ENCODE measurements at regions not wholly inside any gene's neighbourhood (a gene's known extent, or its start where the extent isn't known, plus 50 kb on each side); places are given as distances from the start of the nearest gene placed in this dataset.

DNA sequence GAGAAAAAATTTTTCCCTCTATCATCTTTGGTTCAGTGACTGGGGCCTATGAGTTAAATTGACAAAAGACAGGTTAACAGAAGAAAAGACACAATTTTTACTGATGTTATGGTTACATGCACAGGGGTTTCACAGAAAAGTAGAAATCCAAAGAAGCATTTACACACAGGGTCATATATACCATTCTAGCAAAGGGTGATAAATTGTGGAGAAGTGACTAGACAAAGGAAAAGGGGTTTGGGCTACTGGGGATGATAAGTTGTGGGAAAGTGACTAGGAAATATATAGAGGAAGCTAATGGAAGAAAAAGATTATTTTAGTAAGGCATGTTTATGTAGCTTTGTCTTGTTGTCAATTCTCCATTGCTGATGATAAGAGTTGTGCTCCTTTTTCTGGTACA lies 276.7 kb upstream of the JARID2 start:
- DNase-seq (ENCODE audit: low spot score): no peak

DNA sequence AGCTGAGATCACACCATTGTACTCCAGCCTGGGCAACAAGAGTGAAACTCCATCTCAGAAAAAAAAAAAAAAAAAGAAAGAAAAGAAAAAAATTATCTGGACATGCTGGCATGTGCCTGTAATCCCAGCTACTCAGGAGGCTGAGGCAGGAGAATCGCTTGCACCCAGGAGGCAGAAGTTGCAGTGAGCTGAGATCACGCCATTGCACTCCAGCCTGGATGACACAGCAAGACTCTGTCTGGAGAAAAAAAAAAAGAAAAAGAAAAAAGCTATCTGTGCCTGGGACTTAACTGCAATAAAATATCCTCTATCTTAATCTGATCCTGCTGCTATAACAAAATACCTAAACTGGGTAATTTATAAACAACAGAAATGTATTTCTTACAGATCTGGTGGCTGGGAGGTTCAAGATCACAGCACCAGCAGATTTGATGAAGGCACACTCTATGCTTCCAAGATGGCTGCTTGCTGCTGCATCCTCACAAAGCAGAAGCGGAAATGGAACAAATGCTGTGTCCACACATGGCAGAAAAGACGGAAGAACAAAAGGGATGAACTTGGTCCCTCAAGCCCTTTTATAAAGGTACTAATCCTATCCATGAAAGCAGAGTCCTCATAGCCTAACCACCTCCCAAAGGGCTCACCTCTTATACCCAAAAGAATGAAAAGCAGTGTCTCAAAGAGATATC lies 273.3 kb upstream of the JARID2 start:
- DNase-seq (ENCODE audit: low spot score): no peak

DNA sequence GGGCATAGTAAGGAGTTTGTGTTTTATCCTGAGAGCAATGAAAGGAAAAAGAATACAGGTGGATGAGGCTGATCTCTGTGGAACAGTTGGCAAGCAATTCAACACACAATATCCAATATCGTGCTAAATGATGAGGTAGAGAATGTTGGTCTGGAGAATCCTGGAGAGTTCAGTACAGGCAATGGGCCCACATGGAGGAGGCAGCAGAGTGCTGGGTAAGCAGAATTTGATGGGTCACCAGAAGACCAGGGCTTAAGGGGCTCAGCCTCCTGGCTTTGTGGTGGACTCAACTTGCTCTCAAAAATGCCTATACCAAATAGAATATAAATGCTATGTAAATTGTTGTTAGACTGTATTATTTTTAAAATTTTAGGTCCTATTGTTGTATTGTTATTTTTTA lies 271.5 kb upstream of the JARID2 start:
- no peak for DNase-seq (ENCODE audit: low spot score)

DNA sequence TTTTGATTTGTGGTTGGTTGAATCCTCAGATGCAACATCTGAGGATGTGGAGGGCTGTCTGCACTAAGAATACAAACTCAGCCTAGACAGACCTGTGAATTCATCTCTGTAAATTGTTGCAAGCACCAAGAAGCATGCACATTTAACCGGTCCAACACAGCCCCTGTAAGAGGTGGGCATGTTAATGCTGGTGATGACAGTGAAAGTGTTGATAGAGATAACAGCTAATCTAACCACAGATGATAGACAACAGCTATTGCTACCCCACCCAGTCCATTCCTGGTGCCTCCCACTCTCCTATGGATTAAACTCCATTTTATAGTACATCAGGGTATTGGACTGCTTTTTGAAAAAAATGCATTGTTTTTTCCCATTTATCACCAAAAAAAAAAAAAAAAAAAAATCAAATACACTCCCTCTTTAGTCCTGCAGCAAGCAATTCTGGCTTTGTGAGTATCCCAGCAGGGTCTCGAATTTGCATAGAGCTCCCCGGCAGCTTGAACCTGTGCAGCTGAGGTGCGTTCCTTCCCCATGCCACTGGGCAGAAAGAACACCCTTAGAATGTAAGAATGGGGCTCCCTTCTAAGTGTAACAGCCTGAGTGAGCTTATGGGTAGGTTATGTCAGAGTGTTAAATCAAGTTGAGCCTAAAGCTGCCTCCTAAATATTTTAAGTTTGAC lies 270.9 kb upstream of the JARID2 start:
- no peak for DNase-seq (ENCODE audit: low spot score)

DNA sequence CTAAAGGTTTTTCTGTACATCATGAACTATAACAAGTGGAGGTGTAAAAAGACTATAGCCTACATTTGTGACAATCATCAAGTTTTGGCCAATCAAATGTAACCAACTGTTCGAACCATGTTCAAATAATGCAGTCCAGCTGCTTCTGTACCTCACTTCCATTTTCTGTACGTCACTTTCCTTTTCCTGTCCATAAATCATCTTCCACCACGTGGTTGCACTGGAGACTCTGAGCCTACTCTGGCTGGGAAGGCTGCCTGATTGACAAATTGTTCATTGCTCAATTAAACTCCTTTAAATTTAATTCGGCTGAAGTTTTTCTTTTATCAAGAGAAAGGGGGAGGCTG lies 270.4 kb upstream of the JARID2 start:
- DNase-seq (ENCODE audit: low spot score): no peak

DNA sequence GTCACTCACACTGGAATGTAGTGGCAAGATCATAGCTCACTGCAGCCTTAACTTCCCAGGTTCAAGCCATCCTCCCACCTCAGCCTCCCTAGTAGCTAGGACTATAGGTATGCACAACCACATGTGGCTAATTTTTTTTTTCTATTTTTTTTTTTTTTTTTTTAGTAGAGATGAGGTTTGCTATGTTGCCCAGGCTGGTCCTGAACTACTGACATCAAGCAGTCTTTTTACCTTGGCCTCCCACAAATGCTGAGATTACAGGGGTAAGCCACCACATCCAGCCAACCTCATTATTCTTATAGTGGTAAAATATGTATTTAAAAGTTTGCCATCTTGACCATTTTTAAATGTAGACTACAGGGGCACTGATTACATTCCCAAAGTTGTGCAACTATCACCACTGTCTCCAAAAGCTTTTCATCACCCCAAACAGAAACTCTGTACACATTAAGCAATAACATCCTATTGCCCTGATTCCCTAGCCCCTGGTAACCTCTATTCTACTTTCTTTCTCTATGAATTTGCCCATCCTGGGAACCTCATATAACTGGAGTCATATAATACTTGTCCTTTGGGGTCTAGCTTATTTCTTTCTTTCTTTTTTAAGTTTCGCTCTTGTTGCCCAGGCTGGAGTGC lies 268.0 kb upstream of the JARID2 start:
- no peak for DNase-seq (ENCODE audit: low spot score)

DNA sequence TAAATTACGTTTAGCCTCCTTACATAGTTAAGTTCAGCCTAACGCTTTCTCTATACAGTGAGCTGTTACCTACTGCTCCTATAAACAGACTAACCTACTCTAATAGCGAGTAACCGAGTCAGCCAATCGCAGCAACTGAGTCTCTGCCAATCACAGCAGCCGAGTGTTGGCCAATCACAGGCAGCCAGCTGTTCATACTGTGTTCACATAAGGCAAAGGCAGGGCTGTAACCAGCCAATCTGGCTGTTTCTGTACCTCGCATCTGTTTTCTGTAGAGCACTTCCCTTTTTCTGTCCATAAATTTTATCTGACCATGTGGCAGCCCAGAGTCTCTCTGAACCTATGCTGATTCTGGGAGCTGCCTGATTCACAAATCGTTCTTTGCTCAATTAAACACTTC lies 263.9 kb upstream of the JARID2 start:
- DNase-seq (ENCODE audit: low spot score): no peak

DNA sequence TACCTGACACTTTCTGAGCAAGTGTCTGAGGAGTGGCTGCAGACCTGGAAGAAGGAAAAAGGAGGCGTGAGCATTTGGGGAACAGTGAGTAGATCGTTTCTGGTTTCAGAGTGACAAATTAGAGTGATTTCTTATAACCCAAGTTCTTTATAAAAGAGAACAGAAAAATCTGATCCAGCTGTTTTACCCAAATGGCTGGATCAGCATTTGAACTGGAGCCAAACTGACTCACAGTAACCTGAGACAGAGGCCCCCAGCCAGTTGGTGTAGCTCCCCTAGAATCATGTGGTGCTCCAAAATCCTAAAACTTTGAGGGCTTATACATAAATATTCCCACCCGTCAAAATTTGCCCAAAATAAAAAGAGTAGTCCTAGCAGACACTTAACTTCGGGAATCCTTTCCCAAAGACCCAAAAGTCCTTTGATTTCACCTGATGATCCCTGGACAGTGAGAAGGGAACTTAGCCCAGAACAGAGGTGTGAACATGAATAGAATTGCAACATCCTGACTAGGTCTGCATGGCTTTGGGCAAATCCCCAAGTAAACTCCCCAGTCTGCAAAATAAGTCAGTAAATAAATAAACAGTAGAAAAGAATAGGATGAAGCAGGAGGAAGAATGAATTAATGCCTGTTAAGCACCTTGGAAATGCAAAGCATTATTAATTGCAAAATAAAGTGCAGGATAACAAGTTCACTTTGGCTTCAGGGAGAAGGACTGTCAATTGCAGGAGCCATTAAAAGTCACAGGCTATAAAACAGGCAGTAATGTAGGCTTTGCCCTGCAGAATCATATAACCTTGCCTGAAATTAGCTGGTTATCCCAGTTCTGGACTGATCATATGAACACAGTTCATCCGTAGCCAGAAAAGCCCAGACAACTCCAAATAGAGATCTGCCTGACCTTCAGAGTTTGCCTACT lies 262.0 kb upstream of the JARID2 start:
- no peak for DNase-seq (ENCODE audit: low spot score)

DNA sequence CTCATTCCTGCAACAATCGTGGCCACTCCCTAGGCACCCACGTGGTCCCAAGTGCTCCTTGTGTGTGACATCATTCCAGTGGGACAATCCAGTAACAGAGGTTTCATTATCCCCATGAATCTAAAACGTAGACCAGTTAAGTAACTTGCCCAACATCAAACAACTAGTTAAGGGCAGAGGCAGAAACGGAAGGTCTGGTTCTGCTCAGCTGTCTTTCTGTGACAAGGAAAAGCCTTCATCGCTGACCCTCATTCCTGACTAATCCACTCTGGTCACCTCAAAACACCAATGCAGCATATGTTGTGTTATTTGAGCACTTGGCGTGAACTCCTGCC lies 261.4 kb upstream of the JARID2 start:
- DNase-seq (ENCODE audit: low spot score): peak; percentile 8

DNA sequence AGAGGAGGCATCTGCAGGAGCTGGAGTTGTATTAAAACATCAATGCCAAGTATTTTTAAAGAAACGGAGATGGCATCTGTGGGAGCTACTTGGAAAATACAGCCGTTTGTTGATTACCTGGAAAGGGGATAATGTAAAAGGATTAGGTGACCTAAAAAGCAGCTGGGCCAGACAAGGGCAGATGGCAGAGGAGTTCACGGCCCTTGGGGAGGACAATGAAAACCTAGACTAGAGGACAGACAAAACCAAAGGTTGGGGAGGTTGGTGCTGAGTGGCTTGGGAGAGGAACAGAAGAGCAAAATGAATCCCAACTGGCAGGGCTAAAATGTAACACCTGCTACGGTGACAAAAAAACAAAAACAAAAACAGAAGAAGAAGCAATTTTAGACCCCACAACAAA lies 260.5 kb upstream of the JARID2 start:
- no peak for DNase-seq (ENCODE audit: low spot score)

DNA sequence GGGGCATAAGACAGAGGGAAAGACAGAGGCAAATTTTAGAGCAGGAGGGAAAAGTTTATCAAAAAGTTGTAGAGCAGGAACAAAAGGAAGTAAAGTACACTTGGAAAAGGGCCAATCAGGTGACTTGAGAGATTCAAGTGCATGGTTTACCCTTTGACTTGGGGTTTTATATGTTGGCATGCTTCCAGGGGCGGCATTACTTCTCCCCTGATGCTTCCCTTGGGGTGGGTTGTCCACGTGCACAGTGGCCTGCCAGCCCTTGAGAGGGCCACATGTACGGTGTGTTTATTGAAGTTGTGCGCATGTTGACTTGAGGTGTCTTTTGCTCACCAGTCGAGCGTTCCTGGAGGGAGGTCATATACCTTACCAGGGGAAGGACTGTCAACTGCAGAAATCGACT lies 259.5 kb upstream of the JARID2 start:
- peak; percentile 10 for DNase-seq (ENCODE audit: low spot score)

DNA sequence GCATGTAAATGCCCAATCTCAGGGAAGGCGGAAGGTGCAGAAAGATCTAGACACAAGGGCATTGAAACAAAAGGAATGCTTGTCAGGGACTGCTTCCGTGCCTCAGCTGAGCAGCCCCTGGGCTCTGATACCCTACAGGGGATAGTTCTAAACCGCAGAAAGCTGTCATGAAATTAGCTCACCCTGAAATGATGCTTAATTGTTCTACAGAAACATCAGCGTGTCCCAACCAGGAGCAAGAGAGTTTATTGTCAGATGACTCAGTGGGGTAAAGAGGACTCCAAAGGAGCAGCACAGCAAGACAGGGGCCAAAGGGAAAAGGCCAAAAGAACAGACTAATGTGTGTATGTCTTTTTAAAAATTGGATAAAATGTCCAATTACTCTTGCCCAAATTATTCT lies 258.4 kb upstream of the JARID2 start:
- no peak for DNase-seq (ENCODE audit: low spot score)

DNA sequence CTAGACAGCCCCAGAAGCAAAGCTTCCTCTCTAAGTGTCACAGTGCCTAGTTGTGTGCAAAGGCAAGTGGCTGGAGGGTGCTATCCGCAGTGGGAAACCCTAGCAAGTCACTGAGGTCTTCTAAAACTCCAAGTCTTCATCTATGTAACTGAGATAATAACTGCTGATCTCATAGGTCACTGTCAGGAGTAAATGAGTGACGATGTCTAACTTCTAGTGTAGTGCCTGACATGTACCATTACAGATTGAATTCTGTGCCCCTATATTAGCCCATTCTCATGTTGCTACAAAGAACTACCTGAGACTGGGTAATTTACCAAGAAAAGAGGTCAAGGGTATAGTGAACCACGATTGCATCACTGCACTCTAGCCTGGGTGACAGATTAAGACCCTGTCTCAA lies 253.5 kb upstream of the JARID2 start:
- no peak for DNase-seq (ENCODE audit: low spot score)

DNA sequence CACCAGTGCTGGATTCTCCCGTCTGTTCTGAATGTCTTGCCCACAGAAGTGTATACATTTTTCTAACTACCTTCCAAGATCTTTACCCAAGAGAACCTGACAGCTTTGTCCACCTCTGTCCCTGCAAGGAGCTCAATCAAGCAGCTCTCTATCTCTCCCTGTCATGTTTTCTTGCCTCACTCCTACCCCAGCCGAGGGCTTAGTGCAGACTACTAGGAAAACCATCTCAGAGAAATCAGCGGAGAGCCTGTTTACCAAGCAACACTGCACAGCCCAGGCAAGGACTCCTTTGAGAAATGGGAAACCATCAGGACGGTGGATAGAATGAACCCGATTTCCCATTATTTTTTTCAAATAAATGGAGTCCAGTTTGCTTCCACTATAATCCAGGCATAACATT lies 250.7 kb upstream of the JARID2 start:
- DNase-seq (ENCODE audit: low spot score): no peak

DNA sequence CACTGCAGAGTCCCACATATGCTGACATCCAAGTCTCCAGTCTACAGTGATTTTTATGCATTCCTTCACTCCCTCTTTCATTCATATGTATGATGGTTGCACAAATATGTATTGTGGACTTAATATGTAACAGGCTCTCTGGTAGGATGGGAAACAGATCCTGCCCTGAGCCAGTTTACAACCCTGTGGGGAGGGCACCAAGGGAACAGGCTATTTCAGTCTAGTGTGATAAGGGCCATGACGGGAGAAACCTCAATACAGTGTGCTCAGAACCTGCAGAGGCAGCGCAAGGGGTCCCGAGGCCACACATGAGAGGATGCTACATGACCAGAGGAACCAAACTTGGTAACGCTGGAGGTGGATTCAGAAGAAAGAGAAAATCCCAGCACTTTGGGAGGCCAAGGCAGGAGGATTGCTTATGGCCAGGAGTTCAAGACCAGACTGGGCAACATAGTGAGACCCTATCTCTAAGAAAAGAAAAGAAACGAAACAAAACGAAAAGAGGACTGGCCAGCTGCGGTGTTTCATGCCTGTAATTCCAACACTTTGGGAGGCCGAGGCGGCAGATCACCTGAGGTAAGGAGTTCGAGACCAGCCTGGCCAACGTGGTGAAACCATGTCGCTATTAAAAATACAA lies 249.8 kb upstream of the JARID2 start:
- DNase-seq (ENCODE audit: low spot score): no peak

DNA sequence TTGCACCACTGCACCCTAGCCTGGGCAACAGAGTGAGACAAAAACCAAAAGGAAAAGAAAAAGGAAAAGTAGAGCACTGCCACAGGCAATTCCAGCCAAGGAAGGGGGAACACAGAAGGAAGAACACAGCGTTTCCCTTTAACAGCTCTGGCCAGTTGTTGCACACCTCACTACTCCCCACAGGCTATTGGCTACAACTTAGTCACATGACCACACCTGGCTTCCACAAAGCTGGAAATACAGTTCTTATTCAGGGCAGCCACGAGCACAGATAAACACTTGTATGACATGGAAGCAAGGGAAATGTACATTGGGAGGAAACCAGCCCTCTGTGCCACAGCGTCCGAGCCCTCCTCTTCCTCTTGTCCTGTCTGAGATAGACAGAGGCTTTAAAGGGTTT lies 249.0 kb upstream of the JARID2 start:
- no peak for DNase-seq (ENCODE audit: low spot score)

DNA sequence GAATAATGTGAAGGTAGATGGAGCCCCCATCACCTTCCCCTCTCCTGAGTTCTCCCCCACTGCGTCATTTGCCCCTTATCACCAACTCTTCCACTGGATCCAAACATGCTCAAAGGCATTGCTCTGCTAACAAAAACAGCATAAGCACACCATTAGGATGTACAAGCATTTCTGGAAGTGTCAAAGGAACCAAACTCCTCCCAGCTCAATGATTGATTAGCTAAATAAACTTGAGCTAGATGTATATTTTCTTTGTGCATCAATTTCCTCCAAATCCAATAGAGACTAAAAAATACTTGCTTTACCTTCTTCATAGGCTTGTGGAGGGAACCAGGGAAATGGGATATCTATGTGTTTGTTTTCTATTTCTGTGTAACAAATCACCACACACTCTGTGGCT lies 248.4 kb upstream of the JARID2 start:
- no peak for DNase-seq (ENCODE audit: low spot score)

DNA sequence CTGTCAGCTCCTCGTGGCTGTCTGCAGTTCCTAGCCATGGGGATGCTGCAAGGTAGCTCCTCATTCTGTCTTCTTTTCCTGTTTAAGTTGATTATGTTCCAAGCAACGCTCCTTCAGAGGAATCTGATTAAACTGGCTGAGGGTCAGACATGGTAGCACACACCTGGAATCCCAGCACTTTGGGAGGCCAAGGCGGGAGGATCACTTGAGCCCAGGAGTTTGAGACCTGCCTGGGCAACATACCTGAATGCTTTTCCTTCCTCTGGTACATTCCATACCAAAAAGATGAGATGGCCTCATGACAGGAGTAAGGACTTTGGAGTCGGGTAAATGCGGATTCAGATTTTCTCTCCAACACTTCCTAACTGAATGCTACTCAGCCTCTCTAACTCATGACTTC lies 246.8 kb upstream of the JARID2 start:
- DNase-seq (ENCODE audit: low spot score): no peak

DNA sequence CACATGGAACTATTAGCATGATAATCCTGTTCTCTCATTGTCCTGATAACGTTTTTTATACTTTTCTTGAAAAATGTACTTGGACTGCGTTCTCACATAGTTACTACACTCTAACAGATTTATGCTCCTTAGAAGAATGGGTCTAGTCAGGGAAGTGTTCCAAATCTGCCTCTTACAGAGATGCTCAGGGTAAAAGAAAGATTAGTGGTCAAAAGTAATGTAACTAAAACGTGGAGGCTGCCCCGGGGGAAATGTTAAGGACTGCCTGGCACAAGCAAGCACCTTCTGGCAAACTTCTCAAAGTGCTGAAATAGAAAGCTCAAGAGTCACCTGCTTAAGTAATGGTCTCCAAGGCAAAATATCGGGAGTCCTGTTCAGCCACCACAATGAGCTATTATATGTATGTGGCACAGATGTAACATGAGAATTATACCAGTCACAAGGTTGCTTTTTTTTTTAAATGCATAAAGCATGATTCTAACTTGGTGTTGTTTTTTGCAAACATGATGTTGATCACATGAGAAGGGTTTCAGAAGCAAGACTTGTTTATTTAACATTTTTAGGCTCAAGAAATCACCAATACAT lies 244.5 kb upstream of the JARID2 start:
- no peak for DNase-seq (ENCODE audit: low spot score)

DNA sequence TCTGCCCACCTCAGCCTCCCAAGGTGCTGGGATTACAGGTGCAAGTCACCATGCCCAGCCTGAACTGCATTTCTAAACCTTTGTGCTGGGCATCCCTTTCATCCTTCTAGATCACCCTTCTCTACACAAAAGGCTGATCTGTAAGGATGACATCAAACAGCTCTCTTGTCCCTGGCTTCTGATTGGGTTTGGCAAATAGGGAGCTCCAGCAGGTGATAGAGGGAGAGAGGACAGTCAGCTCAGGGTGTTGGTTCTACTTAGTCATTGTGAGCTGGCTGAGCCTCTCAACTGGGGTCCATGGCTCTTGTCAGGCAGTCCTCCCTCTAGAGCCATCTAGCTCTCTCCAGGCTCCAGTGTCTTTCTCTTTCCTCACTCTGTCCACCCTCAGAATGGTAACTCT lies 237.6 kb upstream of the JARID2 start:
- no peak for DNase-seq (ENCODE audit: low spot score)

DNA sequence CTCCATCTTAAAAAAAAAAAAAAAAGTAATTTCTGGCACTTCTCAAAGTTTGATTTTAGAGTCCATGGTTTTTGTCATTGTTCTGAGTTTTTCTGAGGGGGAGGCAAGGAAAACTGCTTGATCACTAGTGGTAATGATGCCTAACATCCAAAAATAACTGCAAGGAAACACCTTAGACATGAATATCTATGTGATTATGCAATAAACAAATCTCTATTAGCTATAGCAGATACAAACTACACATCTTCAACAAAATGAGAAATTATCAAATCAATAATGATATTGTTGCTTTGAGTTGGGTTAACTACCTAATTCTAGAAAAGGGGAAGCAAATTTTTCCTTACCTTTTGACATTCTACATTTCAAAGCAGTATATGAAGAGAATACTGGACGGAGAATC lies 230.9 kb upstream of the JARID2 start:
- DNase-seq (ENCODE audit: low spot score): no peak

DNA sequence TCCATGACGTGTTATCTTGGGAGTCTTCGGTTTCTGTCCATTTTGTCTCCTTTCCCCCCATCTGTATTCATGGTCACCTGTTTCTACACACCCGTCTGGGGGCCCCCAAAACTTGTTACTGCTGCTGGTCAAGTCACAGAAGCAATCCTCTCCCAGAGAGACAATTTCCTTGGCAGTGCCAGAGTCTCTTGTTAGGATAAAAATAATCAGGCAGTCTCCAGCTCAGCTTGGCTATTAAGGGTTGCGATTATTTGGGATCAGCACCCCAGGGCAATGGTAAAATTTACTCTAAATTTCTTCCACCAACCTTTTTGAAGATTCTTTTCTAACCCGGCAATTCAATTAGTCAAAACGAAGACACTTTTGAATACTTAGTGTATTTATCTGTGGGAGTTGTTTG lies 229.1 kb upstream of the JARID2 start:
- no peak for DNase-seq (ENCODE audit: low spot score)

Measured in Ammon's horn (tissue), 1 donor.